ENCODE measurements at regions not wholly inside any gene's neighbourhood (a gene's known extent, or its start where the extent isn't known, plus 50 kb on each side); places are given as distances from the start of the nearest gene placed in this dataset.
A peak's percentile ranks its signal among the peaks of the same experiment; 100 is the strongest.
"Not testable (repeated sequence)": the region's sequence is repeated elsewhere in the genome, so short reads cannot be mapped to it uniquely, and the experiment has no call there.

- Histone ChIP-seq H3K4me3 (ENCODE audit: low read length in 2 of 2) (no peak overlapping the region), H3K27ac (ENCODE audit: low read depth in 1 of 2, low read length in 1 of 2) (no peak overlapping the region), H3K36me3 (ENCODE audit: control insufficient read depth in 2 of 2, insufficient read depth in 2 of 2, low read length in 1 of 2) (no peaks in the 10 kb centered on the region), H3K4me1 (ENCODE audit: control insufficient read depth in 2 of 2, insufficient read depth in 2 of 2, low read length in 2 of 2) (no peaks in the 10 kb centered on the region), H3K27me3 (ENCODE audit: control insufficient read depth in 2 of 2, insufficient read depth in 1 of 2, low read length in 1 of 2) (no peaks in the 10 kb centered on the region), H3K9me3 (ENCODE audit: control insufficient read depth in 2 of 2, insufficient read depth in 1 of 2, low read length in 1 of 2) (no peaks in the 10 kb centered on the region)
- 64% methylated on average over 4 of the region's 4 CpGs for WGBS
- DNase-seq (ENCODE audit: low read depth in 6 of 9, low spot score in 9 of 9) = peak in 4 of 9 donors; percentile 7 to 31 (median 12)
These were observed 235.0 kb upstream of the PLPP4 start for GRCh38 chr10:120221873-120222485.

DNA sequence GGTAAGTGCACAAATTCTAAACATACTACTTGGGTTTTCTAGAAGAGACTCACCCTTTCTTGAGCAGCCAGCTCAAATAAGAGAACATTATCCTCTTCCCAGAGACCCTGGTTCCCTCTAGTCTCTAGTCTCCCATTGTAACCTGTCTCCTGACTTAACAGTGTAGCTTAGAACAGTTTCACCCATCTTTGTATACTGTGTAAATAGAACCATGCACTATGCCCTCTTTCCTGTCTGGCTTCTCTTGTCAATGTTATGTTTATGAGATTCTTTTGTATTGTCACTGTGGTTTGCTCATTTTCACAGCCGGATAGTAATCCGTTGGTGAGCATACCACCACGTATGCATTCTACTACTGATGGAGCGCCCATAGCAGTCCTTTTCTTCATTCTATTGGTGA, 227.4 kb upstream of the PLPP4 start:
- Histone ChIP-seq H3K27me3 (ENCODE audit: control insufficient read depth in 2 of 2, insufficient read depth in 1 of 2, low read length in 1 of 2) (no peaks in the 10 kb centered on the region), H3K4me3 (ENCODE audit: low read length in 2 of 2) (no peak overlapping the region), H3K27ac (ENCODE audit: low read depth in 1 of 2, low read length in 1 of 2) (no peak overlapping the region), H3K9me3 (ENCODE audit: control insufficient read depth in 2 of 2, insufficient read depth in 1 of 2, low read length in 1 of 2) (no peaks in the 10 kb centered on the region), H3K36me3 (ENCODE audit: control insufficient read depth in 2 of 2, insufficient read depth in 2 of 2, low read length in 1 of 2) (no peaks in the 10 kb centered on the region), H3K4me1 (ENCODE audit: control insufficient read depth in 2 of 2, insufficient read depth in 2 of 2, low read length in 2 of 2) (no peaks in the 10 kb centered on the region)
- DNase-seq (ENCODE audit: low read depth in 6 of 9, low spot score in 9 of 9) = no peak
- 94% methylated on average over 4 of the region's 4 CpGs for WGBS

- H3K4me3 ChIP-seq (ENCODE audit: low read length in 2 of 2); H3K27ac ChIP-seq (ENCODE audit: low read depth in 1 of 2, low read length in 1 of 2); H3K4me1 ChIP-seq (ENCODE audit: control insufficient read depth in 2 of 2, insufficient read depth in 2 of 2, low read length in 2 of 2); H3K27me3 ChIP-seq (ENCODE audit: control insufficient read depth in 2 of 2, insufficient read depth in 1 of 2, low read length in 1 of 2); DNase-seq (ENCODE audit: low read depth in 6 of 9, low spot score in 9 of 9); H3K9me3 ChIP-seq (ENCODE audit: control insufficient read depth in 2 of 2, insufficient read depth in 1 of 2, low read length in 1 of 2); H3K36me3 ChIP-seq (ENCODE audit: control insufficient read depth in 2 of 2, insufficient read depth in 2 of 2, low read length in 1 of 2): not testable (repeated sequence)
- WGBS = 69% methylated on average over 12 of the region's 12 CpGs
These were observed 217.3 kb upstream of the PLPP4 start for GRCh38 chr10:120239695-120240094.

- Histone ChIP-seq H3K9me3 (ENCODE audit: control insufficient read depth in 2 of 2, insufficient read depth in 1 of 2, low read length in 1 of 2) (no peaks in the 10 kb centered on the region), H3K4me1 (ENCODE audit: control insufficient read depth in 2 of 2, insufficient read depth in 2 of 2, low read length in 2 of 2) (no peaks in the 10 kb centered on the region), H3K27ac (ENCODE audit: low read depth in 1 of 2, low read length in 1 of 2) (no peak overlapping the region), H3K27me3 (ENCODE audit: control insufficient read depth in 2 of 2, insufficient read depth in 1 of 2, low read length in 1 of 2) (no peaks in the 10 kb centered on the region), H3K4me3 (ENCODE audit: low read length in 2 of 2) (no peak overlapping the region), H3K36me3 (ENCODE audit: control insufficient read depth in 2 of 2, insufficient read depth in 2 of 2, low read length in 1 of 2) (no peaks in the 10 kb centered on the region)
- 86% methylated on average over 13 of the region's 13 CpGs for WGBS
- no peak for DNase-seq (ENCODE audit: low read depth in 6 of 9, low spot score in 9 of 9)
These were observed 205.1 kb upstream of the PLPP4 start for GRCh38 chr10:120251821-120252442.

- Histone ChIP-seq H3K9me3 (ENCODE audit: control insufficient read depth in 2 of 2, insufficient read depth in 1 of 2, low read length in 1 of 2) (no peaks in the 10 kb centered on the region), H3K27me3 (ENCODE audit: control insufficient read depth in 2 of 2, insufficient read depth in 1 of 2, low read length in 1 of 2) (no peaks in the 10 kb centered on the region), H3K27ac (ENCODE audit: low read depth in 1 of 2, low read length in 1 of 2) (no peak overlapping the region), H3K4me1 (ENCODE audit: control insufficient read depth in 2 of 2, insufficient read depth in 2 of 2, low read length in 2 of 2) (no peaks in the 10 kb centered on the region), H3K36me3 (ENCODE audit: control insufficient read depth in 2 of 2, insufficient read depth in 2 of 2, low read length in 1 of 2) (no peaks in the 10 kb centered on the region), H3K4me3 (ENCODE audit: low read length in 2 of 2) (no peak overlapping the region)
- no peak for DNase-seq (ENCODE audit: low read depth in 6 of 9, low spot score in 9 of 9)
- 93% methylated on average over 3 of the region's 3 CpGs for WGBS
These were observed 203.9 kb upstream of the PLPP4 start for GRCh38 chr10:120253131-120253530.

GRCh38 chr10:120260456-120260855, 196.6 kb upstream of the PLPP4 start:
- no peak for DNase-seq (ENCODE audit: low read depth in 6 of 9, low spot score in 9 of 9)
- H3K36me3 ChIP-seq (ENCODE audit: control insufficient read depth in 2 of 2, insufficient read depth in 2 of 2, low read length in 1 of 2) = no peaks in the 10 kb centered on the region

GRCh38 chr10:120262857-120263547, 194.0 kb upstream of the PLPP4 start:
- Histone ChIP-seq H3K4me1 (ENCODE audit: control insufficient read depth in 2 of 2, insufficient read depth in 2 of 2, low read length in 2 of 2) (no peaks in the 10 kb centered on the region), H3K9me3 (ENCODE audit: control insufficient read depth in 2 of 2, insufficient read depth in 1 of 2, low read length in 1 of 2) (no peaks in the 10 kb centered on the region), H3K36me3 (ENCODE audit: control insufficient read depth in 2 of 2, insufficient read depth in 2 of 2, low read length in 1 of 2) (no peaks in the 10 kb centered on the region), H3K27me3 (ENCODE audit: control insufficient read depth in 2 of 2, insufficient read depth in 1 of 2, low read length in 1 of 2) (no peaks in the 10 kb centered on the region), H3K27ac (ENCODE audit: low read depth in 1 of 2, low read length in 1 of 2) (no peak overlapping the region), H3K4me3 (ENCODE audit: low read length in 2 of 2) (no peak overlapping the region)
- no peak for DNase-seq (ENCODE audit: low read depth in 6 of 9, low spot score in 9 of 9)
- 95% methylated on average over 1 of the region's 1 CpG for WGBS

More at GRCh38 chr10:120260456-120260855, 196.6 kb upstream of the PLPP4 start:
- H3K27me3 ChIP-seq (ENCODE audit: control insufficient read depth in 2 of 2, insufficient read depth in 1 of 2, low read length in 1 of 2) = no peaks in the 10 kb centered on the region
- no peaks in the 10 kb centered on the region for H3K4me1 ChIP-seq (ENCODE audit: control insufficient read depth in 2 of 2, insufficient read depth in 2 of 2, low read length in 2 of 2)
- H3K27ac ChIP-seq (ENCODE audit: low read depth in 1 of 2, low read length in 1 of 2) = no peak overlapping the region
- H3K4me3 ChIP-seq (ENCODE audit: low read length in 2 of 2) = no peak overlapping the region
- 85% methylated on average over 4 of the region's 4 CpGs for WGBS
- no peaks in the 10 kb centered on the region for H3K9me3 ChIP-seq (ENCODE audit: control insufficient read depth in 2 of 2, insufficient read depth in 1 of 2, low read length in 1 of 2)

- no peak overlapping the region for H3K4me3 ChIP-seq (ENCODE audit: low read length in 2 of 2)
- no peaks in the 10 kb centered on the region for H3K27me3 ChIP-seq (ENCODE audit: control insufficient read depth in 2 of 2, insufficient read depth in 1 of 2, low read length in 1 of 2)
- no peaks in the 10 kb centered on the region for H3K9me3 ChIP-seq (ENCODE audit: control insufficient read depth in 2 of 2, insufficient read depth in 1 of 2, low read length in 1 of 2)
- H3K4me1 ChIP-seq (ENCODE audit: control insufficient read depth in 2 of 2, insufficient read depth in 2 of 2, low read length in 2 of 2) = no peaks in the 10 kb centered on the region
- DNase-seq (ENCODE audit: low read depth in 6 of 9, low spot score in 9 of 9) = no peak
- WGBS = 95% methylated on average over 3 of the region's 3 CpGs
- no peak overlapping the region for H3K27ac ChIP-seq (ENCODE audit: low read depth in 1 of 2, low read length in 1 of 2)
- no peaks in the 10 kb centered on the region for H3K36me3 ChIP-seq (ENCODE audit: control insufficient read depth in 2 of 2, insufficient read depth in 2 of 2, low read length in 1 of 2)
These were observed 191.0 kb upstream of the PLPP4 start for GRCh38 chr10:120266022-120266421.

DNA sequence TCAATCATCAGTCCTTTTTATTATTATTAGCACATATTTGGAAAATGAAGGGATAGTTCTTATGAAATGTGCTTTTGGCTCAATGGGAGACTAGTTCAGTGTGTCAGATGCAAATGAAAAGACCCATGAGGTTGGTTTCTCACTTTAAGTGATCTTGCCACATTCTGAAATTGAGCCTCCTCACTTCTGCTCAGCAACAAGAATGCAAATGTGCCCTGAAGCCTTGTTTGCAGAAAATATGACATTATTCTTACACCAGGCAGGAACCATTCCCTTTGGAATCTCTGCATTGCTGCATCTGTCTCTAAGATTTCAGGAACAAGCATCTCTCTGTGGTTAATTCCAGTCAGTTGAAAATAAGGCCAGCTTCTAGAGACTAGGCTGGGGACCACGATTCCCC, 186.1 kb upstream of the PLPP4 start:
- Histone ChIP-seq H3K9me3 (ENCODE audit: control insufficient read depth in 2 of 2, insufficient read depth in 1 of 2, low read length in 1 of 2) (no peaks in the 10 kb centered on the region), H3K27me3 (ENCODE audit: control insufficient read depth in 2 of 2, insufficient read depth in 1 of 2, low read length in 1 of 2) (no peaks in the 10 kb centered on the region), H3K4me3 (ENCODE audit: low read length in 2 of 2) (no peak overlapping the region), H3K4me1 (ENCODE audit: control insufficient read depth in 2 of 2, insufficient read depth in 2 of 2, low read length in 2 of 2) (no peaks in the 10 kb centered on the region), H3K27ac (ENCODE audit: low read depth in 1 of 2, low read length in 1 of 2) (no peak overlapping the region), H3K36me3 (ENCODE audit: control insufficient read depth in 2 of 2, insufficient read depth in 2 of 2, low read length in 1 of 2) (no peaks in the 10 kb centered on the region)
- 73% methylated on average over 1 of the region's 1 CpG for WGBS
- DNase-seq (ENCODE audit: low read depth in 6 of 9, low spot score in 9 of 9) = no peak

Data from thymus (tissue), 11 donors.